ENCODE measurements at regions not wholly inside any gene's neighbourhood (a gene's known extent, or its start where the extent isn't known, plus 50 kb on each side); places are given as distances from the start of the nearest gene placed in this dataset.

DNA sequence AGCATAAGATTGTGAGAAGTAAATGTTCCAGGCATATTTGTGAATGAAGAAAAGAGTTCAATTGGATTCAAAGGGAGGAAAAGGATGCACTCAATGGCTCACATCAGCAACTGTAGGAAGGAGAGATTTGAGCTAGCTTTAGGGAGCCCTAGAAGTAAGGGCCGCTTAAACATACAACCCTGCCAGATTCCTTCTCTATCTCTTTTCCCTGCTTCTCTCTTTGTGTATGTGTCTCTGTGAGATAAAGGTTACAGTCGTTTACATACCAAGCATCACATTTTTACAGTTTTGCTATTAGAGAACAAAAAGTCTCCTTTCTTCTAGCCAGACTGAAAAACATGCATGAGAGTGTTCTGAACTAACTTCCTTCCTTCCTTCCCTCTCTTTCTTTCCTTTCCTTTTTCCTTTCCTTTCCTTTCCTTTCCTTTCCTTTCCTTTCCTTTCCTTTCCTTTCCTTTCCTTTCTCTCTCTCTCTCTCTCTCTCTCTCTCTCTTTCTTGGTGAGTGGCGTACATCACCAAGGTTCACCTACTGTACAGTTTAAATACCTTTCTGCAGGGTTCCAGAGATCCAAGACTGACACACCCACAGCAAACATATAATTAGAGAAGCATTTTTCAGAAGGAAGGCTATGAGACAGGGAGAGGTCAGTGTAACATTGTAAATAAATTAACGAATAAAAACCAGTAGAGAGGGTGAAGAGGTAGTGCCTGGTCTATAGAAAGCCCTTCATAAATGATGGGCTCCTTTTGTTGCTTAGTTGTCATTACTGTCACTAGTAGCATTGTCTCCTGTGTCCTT is 240.4 kb downstream of the ARL4A start:
- Histone ChIP-seq H3K36me3 (replicated peaks in 1 of 2; ENCODE audit: control extremely low read depth in 1 of 2, control insufficient read depth in 1 of 2, extremely low read depth in 1 of 2, insufficient read depth in 2 of 2, low read length in 1 of 2) (no peaks in the 10 kb centered on the region), H2AFZ (ENCODE audit: insufficient read depth, low read depth, low read length, poor library complexity, severe bottlenecking) (no peak overlapping the region), H3K4me2 (replicated peaks; ENCODE audit: low read depth, low read length, poor library complexity, severe bottlenecking) (no peak overlapping the region), H3K27me3 (replicated peaks in 1 of 4; ENCODE audit: control extremely low read depth in 1 of 4, control insufficient read depth in 3 of 4, insufficient read depth in 4 of 4, low read length in 3 of 4) (no peaks in the 10 kb centered on the region), H3K27ac (ENCODE audit: low read length in 2 of 2) (no peak overlapping the region), H3K9ac (ENCODE audit: low read length) (no peak overlapping the region), H3K79me2 (ENCODE audit: control insufficient read depth, insufficient read depth, low read length) (no peaks in the 10 kb centered on the region), H3K9me3 (ENCODE audit: control extremely low read depth in 1 of 3, control insufficient read depth in 2 of 3, insufficient read depth in 1 of 3, low read length in 2 of 3) (no peaks in the 10 kb centered on the region), H3K4me3 (ENCODE audit: control extremely low read depth in 1 of 5, extremely low read depth in 1 of 5, insufficient read depth in 1 of 5, low read depth in 2 of 5, low read length in 4 of 5) (no peak overlapping the region), H4K20me1 (ENCODE audit: control insufficient read depth, insufficient read depth, low read length, poor library complexity, severe bottlenecking) (no peaks in the 10 kb centered on the region), H3K4me1 (ENCODE audit: control insufficient read depth in 2 of 2, insufficient read depth in 2 of 2, low read length in 2 of 2) (no peaks in the 10 kb centered on the region)
- Mint-ChIP-seq H3K4me1 (no peaks in the 10 kb centered on the region), H3K9me3 (ENCODE audit: insufficient read depth) (no peaks in the 10 kb centered on the region), H3K27me3 (no peaks in the 10 kb centered on the region), H3K4me3 (no peak overlapping the region), H3K27ac (no peak overlapping the region)
- ChIA-PET POLR2A (no interaction called here), CTCF (no interaction called here)
- intact Hi-C loops (cut with micrococcal nuclease) = no loop called here
- TF ChIP-seq, protein P1, sequence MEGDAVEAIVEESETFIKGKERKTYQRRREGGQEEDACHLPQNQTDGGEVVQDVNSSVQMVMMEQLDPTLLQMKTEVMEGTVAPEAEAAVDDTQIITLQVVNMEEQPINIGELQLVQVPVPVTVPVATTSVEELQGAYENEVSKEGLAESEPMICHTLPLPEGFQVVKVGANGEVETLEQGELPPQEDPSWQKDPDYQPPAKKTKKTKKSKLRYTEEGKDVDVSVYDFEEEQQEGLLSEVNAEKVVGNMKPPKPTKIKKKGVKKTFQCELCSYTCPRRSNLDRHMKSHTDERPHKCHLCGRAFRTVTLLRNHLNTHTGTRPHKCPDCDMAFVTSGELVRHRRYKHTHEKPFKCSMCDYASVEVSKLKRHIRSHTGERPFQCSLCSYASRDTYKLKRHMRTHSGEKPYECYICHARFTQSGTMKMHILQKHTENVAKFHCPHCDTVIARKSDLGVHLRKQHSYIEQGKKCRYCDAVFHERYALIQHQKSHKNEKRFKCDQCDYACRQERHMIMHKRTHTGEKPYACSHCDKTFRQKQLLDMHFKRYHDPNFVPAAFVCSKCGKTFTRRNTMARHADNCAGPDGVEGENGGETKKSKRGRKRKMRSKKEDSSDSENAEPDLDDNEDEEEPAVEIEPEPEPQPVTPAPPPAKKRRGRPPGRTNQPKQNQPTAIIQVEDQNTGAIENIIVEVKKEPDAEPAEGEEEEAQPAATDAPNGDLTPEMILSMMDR (IDR thresholded peaks at IDR 0.05) = no peak
- ATAC-seq (ENCODE audit: low read depth) (no peak), DNase-seq (no peak)
- 83% methylated on average over 1 of the region's 4 CpGs for WGBS (ENCODE audit: insufficient coverage)

GRCh38 chr7:12929476-12930140 is 242.2 kb downstream of the ARL4A start:
- ATAC-seq (ENCODE audit: low read depth) (no peak), DNase-seq (no peak)
- Histone ChIP-seq H3K4me2 (replicated peaks; ENCODE audit: low read depth, low read length, poor library complexity, severe bottlenecking) (no peak overlapping the region), H3K4me1 (ENCODE audit: control insufficient read depth in 2 of 2, insufficient read depth in 2 of 2, low read length in 2 of 2) (no peaks in the 10 kb centered on the region), H2AFZ (ENCODE audit: insufficient read depth, low read depth, low read length, poor library complexity, severe bottlenecking) (no peak overlapping the region), H3K9me3 (ENCODE audit: control extremely low read depth in 1 of 3, control insufficient read depth in 2 of 3, insufficient read depth in 1 of 3, low read length in 2 of 3) (no peaks in the 10 kb centered on the region), H3K4me3 (ENCODE audit: control extremely low read depth in 1 of 5, extremely low read depth in 1 of 5, insufficient read depth in 1 of 5, low read depth in 2 of 5, low read length in 4 of 5) (no peak overlapping the region), H3K27me3 (replicated peaks in 1 of 4; ENCODE audit: control extremely low read depth in 1 of 4, control insufficient read depth in 3 of 4, insufficient read depth in 4 of 4, low read length in 3 of 4) (no peaks in the 10 kb centered on the region), H3K36me3 (replicated peaks in 1 of 2; ENCODE audit: control extremely low read depth in 1 of 2, control insufficient read depth in 1 of 2, extremely low read depth in 1 of 2, insufficient read depth in 2 of 2, low read length in 1 of 2) (no peaks in the 10 kb centered on the region), H3K79me2 (ENCODE audit: control insufficient read depth, insufficient read depth, low read length) (no peaks in the 10 kb centered on the region), H3K27ac (ENCODE audit: low read length in 2 of 2) (no peak overlapping the region), H4K20me1 (ENCODE audit: control insufficient read depth, insufficient read depth, low read length, poor library complexity, severe bottlenecking) (no peaks in the 10 kb centered on the region), H3K9ac (ENCODE audit: low read length) (no peak overlapping the region)
- ChIA-PET POLR2A (no interaction called here), CTCF (no interaction called here)
- no peak for TF ChIP-seq EZH2 (IDR thresholded peaks at IDR 0.05; ENCODE audit: borderline replicate concordance, insufficient read depth, low read depth, low read length, poor library complexity, severe bottlenecking)
- TF ChIP-seq, protein P1 (IDR thresholded peaks at IDR 0.05) = no peak
- Mint-ChIP-seq H3K27ac (no peak overlapping the region), H3K4me3 (no peak overlapping the region), H3K27me3 (no peaks in the 10 kb centered on the region), H3K4me1 (no peaks in the 10 kb centered on the region), H3K9me3 (ENCODE audit: insufficient read depth) (no peaks in the 10 kb centered on the region)
- WGBS (ENCODE audit: insufficient coverage) = no CpG with 5 or more reads among the region's 1 CpG
- intact Hi-C loops (cut with micrococcal nuclease) = no loop called here
